GM23338 (cell line): ENCODE measurements at regions not wholly inside any gene's neighbourhood (a gene's known extent, or its start where the extent isn't known, plus 50 kb on each side); places are given as distances from the start of the nearest gene placed in this dataset.

ENCODE experiments used
- CREB1 ChIP-seq: fragments of 250-450 bp; sonication (Bioruptor Pico); IDR thresholded peaks from 2 replicates; pipeline ENCODE4 v1.5.0; 2020; ENCODE audit warnings: low read depth, mild to moderate bottlenecking, moderate library complexity
- CTCF ChIP-seq, 2 experiments: fragments of 200-600 bp in 1 of 2; sonication (generic) in 1 of 2; conservative IDR thresholded peaks; 2 replicates each; pipeline versions ENCODE4 v1.5.1 to v1.6.1; 2016 to 2017; ENCODE audit warnings: antibody characterized with exemption in 2 of 2, low read depth in 2 of 2, mild to moderate bottlenecking in 2 of 2, moderate library complexity in 1 of 2
- ETS1 ChIP-seq: IDR thresholded peaks from 2 replicates; pipeline ENCODE4 v1.6.1; 2016; ENCODE audit warnings: antibody characterized with exemption
- EZH2 ChIP-seq: fragments of 200-600 bp; sonication (generic); IDR thresholded peaks from one replicate; pipeline ENCODE4 v1.8.0; 2017; ENCODE audit warnings: antibody characterized with exemption, mild to moderate bottlenecking, low read depth; ENCODE audit not compliant: unreplicated experiment
- EZH2phosphoT487 ChIP-seq: fragments of 200-600 bp; sonication (generic); IDR thresholded peaks from one replicate; pipeline ENCODE4 v1.8.1; 2018; ENCODE audit warnings: antibody characterized with exemption; ENCODE audit not compliant: unreplicated experiment
- JUNB ChIP-seq: IDR thresholded peaks from one replicate; pipeline ENCODE4 v1.6.1; 2016; ENCODE audit warnings: antibody characterized with exemption; ENCODE audit not compliant: unreplicated experiment
- NANOG ChIP-seq: IDR thresholded peaks from 2 replicates; pipeline ENCODE4 v1.6.1; 2016; ENCODE audit warnings: antibody characterized with exemption, borderline replicate concordance
- POLR2AphosphoS5 ChIP-seq: IDR thresholded peaks from 2 replicates; pipeline ENCODE4 v1.6.1; 2016; ENCODE audit warnings: antibody characterized with exemption, low read depth
- REST ChIP-seq: IDR thresholded peaks from one replicate; pipeline ENCODE4 v1.6.1; 2018; ENCODE audit warnings: antibody characterized with exemption; ENCODE audit not compliant: unreplicated experiment
- ZNF114 ChIP-seq: fragments of 250-450 bp; sonication (Bioruptor Pico); IDR thresholded peaks from 2 replicates; pipeline ENCODE4 v1.5.0; 2020; ENCODE audit warnings: mild to moderate bottlenecking, moderate library complexity
- ZNF331 ChIP-seq: fragments of 250-450 bp; sonication (Bioruptor Pico); IDR thresholded peaks from 2 replicates; pipeline ENCODE4 v1.5.0; 2020; ENCODE audit warnings: low read depth, mild to moderate bottlenecking, moderate library complexity

GRCh38 chr12:91663310-91663709, 480.7 kb upstream of the DCN start:
- TF ChIP-seq CTCF (conservative IDR thresholded peaks at IDR 0.05; ENCODE audit: low read depth in 2 of 2) = no peak
- TF ChIP-seq ETS1 = no peak
- TF ChIP-seq EZH2 = no peak
- TF ChIP-seq EZH2phosphoT487 = no peak
- TF ChIP-seq POLR2AphosphoS5 = no peak
- no peak for TF ChIP-seq JUNB
- no peak for TF ChIP-seq ZNF331 (CRISPR knock-in tag)
- no peak for TF ChIP-seq CREB1 (CRISPR knock-in tag)
- no peak for TF ChIP-seq REST
- TF ChIP-seq NANOG = no peak
- no peak for TF ChIP-seq ZNF114 (CRISPR knock-in tag)
